Smooth muscle cell (in vitro differentiated cells): ENCODE measurements at regions not wholly inside any gene's neighbourhood (a gene's known extent, or its start where the extent isn't known, plus 50 kb on each side); places are given as distances from the start of the nearest gene placed in this dataset.
"Not testable (repeated sequence)": the region's sequence is repeated elsewhere in the genome, so short reads cannot be mapped to it uniquely, and the experiment has no call there.

Source experiments
- DNase-seq: peaks from one replicate; lab custom pipeline; 2025; ENCODE audit not compliant: unreplicated experiment; lab: John Stamatoyannopoulos, UW
- H2AFZ ChIP-seq: fragments of 200-600 bp; sonication (generic); 2 replicates; pipeline ENCODE4 v1.6.0; 2016; ENCODE audit warnings: antibody characterized with exemption, low read depth, mild to moderate bottlenecking
- H3F3A ChIP-seq: fragments of 200-600 bp; sonication (generic); 2 replicates; pipeline ENCODE4 v1.6.0; 2017; ENCODE audit warnings: antibody characterized with exemption, low read depth
- H3K27ac ChIP-seq: fragments of 200-600 bp; sonication (generic); 2 replicates; pipeline ENCODE4 v1.5.1; 2016; ENCODE audit warnings: low read depth, mild to moderate bottlenecking
- H3K27me3 ChIP-seq: fragments of 200-600 bp; sonication (generic); 2 replicates; pipeline ENCODE4 v1.6.1; 2016; ENCODE audit warnings: low read depth, mild to moderate bottlenecking
- H3K36me3 ChIP-seq: fragments of 200-600 bp; sonication (generic); 2 replicates; pipeline ENCODE4 v1.5.1; 2016; ENCODE audit warnings: low read depth
- H3K4me1 ChIP-seq: fragments of 200-600 bp; sonication (generic); 2 replicates; pipeline ENCODE4 v1.5.1; 2016; ENCODE audit warnings: low read depth
- H3K4me2 ChIP-seq: fragments of 200-600 bp; sonication (generic); 2 replicates; pipeline ENCODE4 v1.6.0; 2016; ENCODE audit warnings: mild to moderate bottlenecking
- H3K4me3 ChIP-seq: fragments of 200-600 bp; sonication (generic); 2 replicates; pipeline ENCODE4 v1.5.1; 2016; ENCODE audit warnings: mild to moderate bottlenecking
- H3K79me2 ChIP-seq: fragments of 200-600 bp; sonication (generic); 2 replicates; pipeline ENCODE4 v1.6.0; 2016; ENCODE audit warnings: low read depth, mild to moderate bottlenecking
- H3K9ac ChIP-seq: fragments of 200-600 bp; sonication (generic); 2 replicates; pipeline ENCODE4 v1.6.0; 2016; ENCODE audit warnings: low read depth
- H3K9me3 ChIP-seq: fragments of 200-600 bp; sonication (generic); replicated peaks from 2 replicates; pipeline ENCODE4 v1.5.1; 2016; ENCODE audit warnings: low read depth
- H4K20me1 ChIP-seq: fragments of 200-600 bp; sonication (generic); 2 replicates; pipeline ENCODE4 v1.6.0; 2016; ENCODE audit warnings: low read depth
- CTCF ChIP-seq: fragments of 200-600 bp; sonication (generic); IDR thresholded peaks from 2 replicates; pipeline ENCODE4 v1.5.1; 2017; ENCODE audit warnings: borderline replicate concordance, mild to moderate bottlenecking, antibody characterized with exemption; ENCODE audit not compliant: insufficient read depth, poor library complexity, severe bottlenecking
- WGBS: methylation state at CpG from one replicate; pipeline ENCODE4 v1.1.7; 2016; ENCODE audit warnings: low lambda C conversion rate; 5-methylcytosine and 5-hydroxymethylcytosine counted together

DNA sequence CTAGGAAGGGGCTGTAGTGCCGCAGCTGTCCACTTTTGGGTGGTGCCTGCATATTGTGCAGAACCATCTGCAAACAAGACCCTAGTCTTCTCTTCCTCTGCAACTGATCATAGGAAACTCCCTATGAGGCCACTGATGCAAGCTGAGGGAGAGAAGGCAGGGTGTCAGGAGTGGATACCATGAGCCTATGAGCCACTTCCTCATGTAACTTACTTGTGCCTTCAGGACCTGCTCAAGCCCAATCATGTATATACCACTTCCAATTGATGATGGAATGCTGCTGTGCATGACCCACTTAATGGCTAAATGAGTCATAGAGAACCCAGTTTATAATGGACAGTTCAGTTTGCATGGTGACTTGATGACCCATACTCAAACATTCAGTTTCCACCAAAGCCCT lies 107.9 kb downstream of the ALG10B start:
- Histone ChIP-seq H2AFZ (no peak overlapping the region), H3K36me3 (no peaks in the 10 kb centered on the region), H3K9ac (no peak overlapping the region), H3K4me2 (no peak overlapping the region), H3F3A (no peaks in the 10 kb centered on the region), H4K20me1 (no peaks in the 10 kb centered on the region), H3K79me2 (no peaks in the 10 kb centered on the region), H3K27ac (no peak overlapping the region), H3K4me3 (no peak overlapping the region), H3K9me3 (peaks cover 5% of the 10 kb centered on the region), H3K4me1 (no peaks in the 10 kb centered on the region), H3K27me3 (no peaks in the 10 kb centered on the region)
- 95% methylated on average over 1 of the region's 1 CpG for WGBS
- TF ChIP-seq CTCF: no peak
- DNase-seq: no peak

DNA sequence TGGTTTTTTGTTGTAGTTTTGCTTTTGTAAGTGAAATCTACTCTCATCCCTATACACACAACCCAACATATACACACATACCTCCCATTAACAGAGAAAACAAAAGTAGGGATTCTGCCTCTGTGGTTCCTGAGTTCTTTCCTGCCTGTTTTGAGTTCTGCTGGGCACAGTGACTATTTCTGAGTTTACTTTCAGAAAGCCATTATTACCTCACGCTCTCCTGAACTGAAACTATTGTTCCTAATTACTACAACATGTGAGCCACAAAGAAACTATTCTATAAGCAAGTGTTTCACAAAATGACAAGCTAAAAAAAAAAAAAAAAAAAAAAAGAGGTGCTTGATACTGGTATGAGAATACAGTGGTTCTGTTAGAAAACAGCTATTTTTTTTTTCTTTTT lies 110.9 kb downstream of the ALG10B start:
- no peak overlapping the region for H3K4me3 ChIP-seq
- no peaks in the 10 kb centered on the region for H3K79me2 ChIP-seq
- no peaks in the 10 kb centered on the region for H3K27me3 ChIP-seq
- WGBS: 91% methylated on average over 1 of the region's 1 CpG
- no peaks in the 10 kb centered on the region for H3F3A ChIP-seq
- H3K27ac ChIP-seq: no peak overlapping the region
- H3K4me1 ChIP-seq: no peaks in the 10 kb centered on the region
- H3K9me3 ChIP-seq: no peaks in the 10 kb centered on the region
- no peak overlapping the region for H3K4me2 ChIP-seq
- H2AFZ ChIP-seq: no peak overlapping the region
- no peaks in the 10 kb centered on the region for H4K20me1 ChIP-seq
- H3K36me3 ChIP-seq: no peaks in the 10 kb centered on the region
- no peak overlapping the region for H3K9ac ChIP-seq
- DNase-seq: no peak
- TF ChIP-seq CTCF: no peak

DNA sequence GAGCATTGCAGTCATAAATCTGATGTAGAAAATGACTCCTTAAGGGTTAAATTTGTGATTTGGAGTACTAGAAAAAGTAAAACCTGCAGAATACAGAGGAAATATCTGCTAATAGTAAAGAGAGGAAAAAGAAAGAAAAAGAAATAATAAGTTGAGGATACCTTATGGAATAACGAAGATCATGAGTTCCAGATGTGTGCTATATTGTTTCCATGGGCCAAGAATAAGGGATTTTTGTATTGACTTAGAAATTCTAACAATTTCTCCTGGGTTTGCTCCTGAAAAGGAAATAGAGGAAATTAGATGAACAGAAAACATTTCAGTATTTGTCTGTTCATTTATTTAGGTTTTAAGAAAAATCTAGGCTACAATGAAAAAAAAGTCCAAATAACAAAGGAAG lies 115.3 kb downstream of the ALG10B start:
- H3F3A ChIP-seq: no peaks in the 10 kb centered on the region
- WGBS: 86% methylated on average over 1 of the region's 1 CpG
- H3K36me3 ChIP-seq: no peaks in the 10 kb centered on the region
- no peaks in the 10 kb centered on the region for H3K27me3 ChIP-seq
- no peaks in the 10 kb centered on the region for H3K9me3 ChIP-seq
- no peaks in the 10 kb centered on the region for H3K4me1 ChIP-seq
- H4K20me1 ChIP-seq: no peaks in the 10 kb centered on the region
- H3K79me2 ChIP-seq: no peaks in the 10 kb centered on the region
- no peak overlapping the region for H3K4me3 ChIP-seq
- TF ChIP-seq CTCF: no peak
- no peak overlapping the region for H3K4me2 ChIP-seq
- H3K27ac ChIP-seq: no peak overlapping the region
- H2AFZ ChIP-seq: no peak overlapping the region
- no peak for DNase-seq
- no peak overlapping the region for H3K9ac ChIP-seq

DNA sequence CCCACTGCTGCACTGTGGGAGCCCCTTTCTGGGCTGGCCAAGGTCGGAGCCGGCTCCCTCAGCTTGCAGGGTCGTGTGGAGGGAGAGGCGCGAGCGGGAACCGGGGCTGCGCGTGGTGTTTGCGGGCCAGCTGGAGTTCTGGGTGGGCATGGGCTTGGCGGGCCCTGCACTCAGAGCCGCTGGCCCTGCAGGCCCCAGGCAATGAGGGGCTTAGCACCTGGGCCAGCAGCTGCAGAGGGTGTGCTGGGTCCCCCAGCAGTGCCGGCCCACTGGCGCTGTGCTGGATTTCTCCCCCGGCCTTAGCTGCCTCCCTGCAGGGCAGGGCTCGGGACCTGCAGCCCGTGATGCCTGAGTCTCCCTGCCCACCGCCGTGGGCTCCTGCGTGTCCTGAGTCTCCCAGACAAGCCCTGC lies 125.3 kb downstream of the ALG10B start:
- WGBS: 99% methylated on average over 20 of the region's 20 CpGs
- H3K4me3 ChIP-seq, DNase-seq, H3K27me3 ChIP-seq, H3K79me2 ChIP-seq, H3K36me3 ChIP-seq, H3K4me2 ChIP-seq, H3K4me1 ChIP-seq, H2AFZ ChIP-seq, H3F3A ChIP-seq, H3K9me3 ChIP-seq, H3K27ac ChIP-seq, H4K20me1 ChIP-seq, H3K9ac ChIP-seq: not testable (repeated sequence)
